ENCODE measurements at regions not wholly inside any gene's neighbourhood (a gene's known extent, or its start where the extent isn't known, plus 50 kb on each side); places are given as distances from the start of the nearest gene placed in this dataset.

- WGBS (ENCODE audit: insufficient coverage, low lambda C conversion rate): no CpG with 5 or more reads among the region's 1 CpG
- Histone ChIP-seq H3K36me3 (ENCODE audit: control insufficient read depth, insufficient read depth, low read length) (no peaks in the 10 kb centered on the region), H3K4me3 (ENCODE audit: low read length) (no peak overlapping the region), H3K9me3 (ENCODE audit: control insufficient read depth, low read depth, low read length) (no peaks in the 10 kb centered on the region), H3K27me3 (ENCODE audit: control insufficient read depth, insufficient read depth, low read length) (no peaks in the 10 kb centered on the region), H3K27ac (ENCODE audit: low read length) (no peak overlapping the region), H3K4me1 (ENCODE audit: control insufficient read depth, insufficient read depth, low read length) (no peaks in the 10 kb centered on the region)
- DNase-seq: no peak
These were observed 263.2 kb downstream of the HGF start for GRCh38 chr7:81506609-81507008.

- no peaks in the 10 kb centered on the region for H3K4me1 ChIP-seq (ENCODE audit: control insufficient read depth, insufficient read depth, low read length)
- H3K27ac ChIP-seq (ENCODE audit: low read length): no peak overlapping the region
- no peaks in the 10 kb centered on the region for H3K9me3 ChIP-seq (ENCODE audit: control insufficient read depth, low read depth, low read length)
- no peaks in the 10 kb centered on the region for H3K27me3 ChIP-seq (ENCODE audit: control insufficient read depth, insufficient read depth, low read length)
- DNase-seq: no peak
- no peak overlapping the region for H3K4me3 ChIP-seq (ENCODE audit: low read length)
- no peaks in the 10 kb centered on the region for H3K36me3 ChIP-seq (ENCODE audit: control insufficient read depth, insufficient read depth, low read length)
These were observed 266.1 kb downstream of the HGF start for GRCh38 chr7:81503771-81504170.

GRCh38 chr7:81503336-81503735, 266.5 kb downstream of the HGF start:
- Histone ChIP-seq H3K4me1 (ENCODE audit: control insufficient read depth, insufficient read depth, low read length) (no peaks in the 10 kb centered on the region), H3K4me3 (ENCODE audit: low read length) (no peak overlapping the region), H3K27ac (ENCODE audit: low read length) (no peak overlapping the region), H3K9me3 (ENCODE audit: control insufficient read depth, low read depth, low read length) (no peaks in the 10 kb centered on the region), H3K27me3 (ENCODE audit: control insufficient read depth, insufficient read depth, low read length) (no peaks in the 10 kb centered on the region), H3K36me3 (ENCODE audit: control insufficient read depth, insufficient read depth, low read length) (no peaks in the 10 kb centered on the region)
- 82% methylated on average over 3 of the region's 4 CpGs for WGBS (ENCODE audit: insufficient coverage, low lambda C conversion rate)
- no peak for DNase-seq

- no peaks in the 10 kb centered on the region for H3K4me1 ChIP-seq (ENCODE audit: control insufficient read depth, insufficient read depth, low read length)
- H3K9me3 ChIP-seq (ENCODE audit: control insufficient read depth, low read depth, low read length): no peaks in the 10 kb centered on the region
- H3K27ac ChIP-seq (ENCODE audit: low read length): no peak overlapping the region
- no peak for DNase-seq
- no peaks in the 10 kb centered on the region for H3K36me3 ChIP-seq (ENCODE audit: control insufficient read depth, insufficient read depth, low read length)
- no peaks in the 10 kb centered on the region for H3K27me3 ChIP-seq (ENCODE audit: control insufficient read depth, insufficient read depth, low read length)
- H3K4me3 ChIP-seq (ENCODE audit: low read length): no peak overlapping the region
- WGBS (ENCODE audit: insufficient coverage, low lambda C conversion rate): 40% methylated on average over 1 of the region's 2 CpGs
These were observed 268.6 kb downstream of the HGF start for GRCh38 chr7:81501220-81501619.

- Histone ChIP-seq H3K4me3 (ENCODE audit: low read length) (no peak overlapping the region), H3K36me3 (ENCODE audit: control insufficient read depth, insufficient read depth, low read length) (no peaks in the 10 kb centered on the region), H3K4me1 (ENCODE audit: control insufficient read depth, insufficient read depth, low read length) (no peaks in the 10 kb centered on the region), H3K27me3 (ENCODE audit: control insufficient read depth, insufficient read depth, low read length) (no peaks in the 10 kb centered on the region), H3K9me3 (ENCODE audit: control insufficient read depth, low read depth, low read length) (no peaks in the 10 kb centered on the region), H3K27ac (ENCODE audit: low read length) (no peak overlapping the region)
- no peak for DNase-seq
- WGBS (ENCODE audit: insufficient coverage, low lambda C conversion rate): 74% methylated on average over 5 of the region's 8 CpGs
These were observed 269.2 kb downstream of the HGF start for GRCh38 chr7:81500631-81501030.

GRCh38 chr7:81499262-81500116, 270.4 kb downstream of the HGF start:
- H3K27me3 ChIP-seq (ENCODE audit: control insufficient read depth, insufficient read depth, low read length): no peaks in the 10 kb centered on the region
- H3K9me3 ChIP-seq (ENCODE audit: control insufficient read depth, low read depth, low read length): no peaks in the 10 kb centered on the region
- no peak overlapping the region for H3K4me3 ChIP-seq (ENCODE audit: low read length)
- no peaks in the 10 kb centered on the region for H3K4me1 ChIP-seq (ENCODE audit: control insufficient read depth, insufficient read depth, low read length)
- no peaks in the 10 kb centered on the region for H3K36me3 ChIP-seq (ENCODE audit: control insufficient read depth, insufficient read depth, low read length)
- WGBS (ENCODE audit: insufficient coverage, low lambda C conversion rate): 57% methylated on average over 1 of the region's 4 CpGs
- no peak overlapping the region for H3K27ac ChIP-seq (ENCODE audit: low read length)
- peak; percentile 52 to 63 for DNase-seq

- DNase-seq: no peak
- H3K27me3 ChIP-seq (ENCODE audit: control insufficient read depth, insufficient read depth, low read length): no peaks in the 10 kb centered on the region
- WGBS (ENCODE audit: insufficient coverage, low lambda C conversion rate): 92% methylated on average over 1 of the region's 1 CpG
These were observed 271.7 kb downstream of the HGF start for GRCh38 chr7:81498176-81498575.

GRCh38 chr7:81492910-81493309, 276.9 kb downstream of the HGF start:
- Histone ChIP-seq H3K36me3 (ENCODE audit: control insufficient read depth, insufficient read depth, low read length) (no peaks in the 10 kb centered on the region), H3K4me1 (ENCODE audit: control insufficient read depth, insufficient read depth, low read length) (no peaks in the 10 kb centered on the region), H3K9me3 (ENCODE audit: control insufficient read depth, low read depth, low read length) (no peaks in the 10 kb centered on the region), H3K27ac (ENCODE audit: low read length) (no peak overlapping the region), H3K4me3 (ENCODE audit: low read length) (no peak overlapping the region), H3K27me3 (ENCODE audit: control insufficient read depth, insufficient read depth, low read length) (no peaks in the 10 kb centered on the region)
- no peak for DNase-seq
- no CpG with 5 or more reads among the region's 1 CpG for WGBS (ENCODE audit: insufficient coverage, low lambda C conversion rate)

More at GRCh38 chr7:81498176-81498575, 271.7 kb downstream of the HGF start:
- Histone ChIP-seq H3K4me1 (ENCODE audit: control insufficient read depth, insufficient read depth, low read length) (no peaks in the 10 kb centered on the region), H3K4me3 (ENCODE audit: low read length) (no peak overlapping the region), H3K9me3 (ENCODE audit: control insufficient read depth, low read depth, low read length) (no peaks in the 10 kb centered on the region), H3K36me3 (ENCODE audit: control insufficient read depth, insufficient read depth, low read length) (no peaks in the 10 kb centered on the region), H3K27ac (ENCODE audit: low read length) (no peak overlapping the region)

GRCh38 chr7:81492240-81492639, 277.6 kb downstream of the HGF start:
- no CpG with 5 or more reads among the region's 1 CpG for WGBS (ENCODE audit: insufficient coverage, low lambda C conversion rate)
- H3K27me3 ChIP-seq (ENCODE audit: control insufficient read depth, insufficient read depth, low read length): no peaks in the 10 kb centered on the region
- no peak overlapping the region for H3K4me3 ChIP-seq (ENCODE audit: low read length)
- no peaks in the 10 kb centered on the region for H3K36me3 ChIP-seq (ENCODE audit: control insufficient read depth, insufficient read depth, low read length)
- DNase-seq: no peak
- H3K9me3 ChIP-seq (ENCODE audit: control insufficient read depth, low read depth, low read length): no peaks in the 10 kb centered on the region
- no peaks in the 10 kb centered on the region for H3K4me1 ChIP-seq (ENCODE audit: control insufficient read depth, insufficient read depth, low read length)
- H3K27ac ChIP-seq (ENCODE audit: low read length): no peak overlapping the region

GRCh38 chr7:81491573-81491972, 278.3 kb downstream of the HGF start:
- 75% methylated on average over 2 of the region's 3 CpGs for WGBS (ENCODE audit: insufficient coverage, low lambda C conversion rate)
- H3K27ac ChIP-seq (ENCODE audit: low read length): no peak overlapping the region
- H3K9me3 ChIP-seq (ENCODE audit: control insufficient read depth, low read depth, low read length): no peaks in the 10 kb centered on the region
- H3K4me3 ChIP-seq (ENCODE audit: low read length): no peak overlapping the region
- no peak for DNase-seq
- no peaks in the 10 kb centered on the region for H3K27me3 ChIP-seq (ENCODE audit: control insufficient read depth, insufficient read depth, low read length)
- no peaks in the 10 kb centered on the region for H3K4me1 ChIP-seq (ENCODE audit: control insufficient read depth, insufficient read depth, low read length)
- no peaks in the 10 kb centered on the region for H3K36me3 ChIP-seq (ENCODE audit: control insufficient read depth, insufficient read depth, low read length)

GRCh38 chr7:81488210-81488609, 281.6 kb downstream of the HGF start:
- Histone ChIP-seq H3K27me3 (ENCODE audit: control insufficient read depth, insufficient read depth, low read length) (no peaks in the 10 kb centered on the region), H3K4me3 (ENCODE audit: low read length) (no peak overlapping the region), H3K27ac (ENCODE audit: low read length) (no peak overlapping the region), H3K4me1 (ENCODE audit: control insufficient read depth, insufficient read depth, low read length) (no peaks in the 10 kb centered on the region), H3K9me3 (ENCODE audit: control insufficient read depth, low read depth, low read length) (no peaks in the 10 kb centered on the region), H3K36me3 (ENCODE audit: control insufficient read depth, insufficient read depth, low read length) (no peaks in the 10 kb centered on the region)
- no CpG with 5 or more reads among the region's 2 CpGs for WGBS (ENCODE audit: insufficient coverage, low lambda C conversion rate)
- DNase-seq: no peak
